C4-2B (cell line): ENCODE measurements at regions not wholly inside any gene's neighbourhood (a gene's known extent, or its start where the extent isn't known, plus 50 kb on each side); places are given as distances from the start of the nearest gene placed in this dataset.

Experiments used
- ZFX ChIP-seq: fragments of 450-650 bp; IDR thresholded peaks from 2 replicates; pipeline ENCODE4 v1.6.1; 2017
- TF ChIP-seq, protein P1 (sequence below): fragments of 450-650 bp; conservative IDR thresholded peaks from 2 replicates; pipeline ENCODE4 v1.5.1; 2017; ENCODE audit warnings: mild to moderate bottlenecking

DNA sequence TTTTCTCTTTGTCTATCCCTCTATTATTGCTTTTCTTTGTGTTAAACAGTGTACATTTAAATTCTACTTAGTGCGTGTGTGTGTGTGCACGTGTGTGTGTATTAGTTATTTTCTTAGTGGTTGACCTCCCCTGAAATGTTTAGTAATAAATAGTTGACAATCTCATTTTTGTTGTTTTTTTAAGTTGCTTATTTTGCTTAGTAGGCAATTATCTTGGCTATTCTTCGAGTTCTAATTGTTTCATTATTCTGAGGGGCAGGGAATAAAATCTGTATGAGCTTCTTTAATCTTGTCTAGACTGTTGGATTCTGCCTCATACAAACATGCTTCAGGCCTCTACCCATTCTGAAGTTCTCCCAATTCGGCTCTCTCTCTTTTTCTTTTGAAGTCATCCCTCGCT lies 1169.0 kb upstream of the ATXN8OS start:
- TF ChIP-seq, protein P1, sequence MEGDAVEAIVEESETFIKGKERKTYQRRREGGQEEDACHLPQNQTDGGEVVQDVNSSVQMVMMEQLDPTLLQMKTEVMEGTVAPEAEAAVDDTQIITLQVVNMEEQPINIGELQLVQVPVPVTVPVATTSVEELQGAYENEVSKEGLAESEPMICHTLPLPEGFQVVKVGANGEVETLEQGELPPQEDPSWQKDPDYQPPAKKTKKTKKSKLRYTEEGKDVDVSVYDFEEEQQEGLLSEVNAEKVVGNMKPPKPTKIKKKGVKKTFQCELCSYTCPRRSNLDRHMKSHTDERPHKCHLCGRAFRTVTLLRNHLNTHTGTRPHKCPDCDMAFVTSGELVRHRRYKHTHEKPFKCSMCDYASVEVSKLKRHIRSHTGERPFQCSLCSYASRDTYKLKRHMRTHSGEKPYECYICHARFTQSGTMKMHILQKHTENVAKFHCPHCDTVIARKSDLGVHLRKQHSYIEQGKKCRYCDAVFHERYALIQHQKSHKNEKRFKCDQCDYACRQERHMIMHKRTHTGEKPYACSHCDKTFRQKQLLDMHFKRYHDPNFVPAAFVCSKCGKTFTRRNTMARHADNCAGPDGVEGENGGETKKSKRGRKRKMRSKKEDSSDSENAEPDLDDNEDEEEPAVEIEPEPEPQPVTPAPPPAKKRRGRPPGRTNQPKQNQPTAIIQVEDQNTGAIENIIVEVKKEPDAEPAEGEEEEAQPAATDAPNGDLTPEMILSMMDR: no peak
- TF ChIP-seq ZFX: no peak
